ENCODE measurements at regions not wholly inside any gene's neighbourhood (a gene's known extent, or its start where the extent isn't known, plus 50 kb on each side); places are given as distances from the start of the nearest gene placed in this dataset.

- H3K27ac ChIP-seq = no peak overlapping the region
- TF ChIP-seq CTCF (conservative IDR thresholded peaks at IDR 0.05) = no peak
Measured at GRCh38 chr6:148667395-148667794, 79.4 kb upstream of the UST start.

- no peak for TF ChIP-seq CTCF (conservative IDR thresholded peaks at IDR 0.05)
- no peak overlapping the region for H3K27ac ChIP-seq
Measured at GRCh38 chr6:148671085-148671484, 75.7 kb upstream of the UST start.

- no peak for TF ChIP-seq CTCF (conservative IDR thresholded peaks at IDR 0.05)
- H3K27ac ChIP-seq = no peak overlapping the region
Measured at GRCh38 chr6:148671952-148672351, 74.9 kb upstream of the UST start.

- no peak overlapping the region for H3K27ac ChIP-seq
Measured at GRCh38 chr6:148674306-148674705, 72.5 kb upstream of the UST start.

GRCh38 chr6:148677594-148678476 lies 69.0 kb upstream of the UST start:
- H3K27ac ChIP-seq = no peak overlapping the region
- no peak for TF ChIP-seq CTCF (conservative IDR thresholded peaks at IDR 0.05)

More at GRCh38 chr6:148674306-148674705, 72.5 kb upstream of the UST start:
- no peak for TF ChIP-seq CTCF (conservative IDR thresholded peaks at IDR 0.05)

GRCh38 chr6:148678682-148679081 lies 68.1 kb upstream of the UST start:
- H3K27ac ChIP-seq = no peak overlapping the region
- TF ChIP-seq CTCF (conservative IDR thresholded peaks at IDR 0.05) = no peak

- no peak overlapping the region for H3K27ac ChIP-seq
- no peak for TF ChIP-seq CTCF (conservative IDR thresholded peaks at IDR 0.05)
Measured at GRCh38 chr6:148681666-148682065, 65.2 kb upstream of the UST start.

All from VCaP (cell line).